ENCODE measurements at regions not wholly inside any gene's neighbourhood (a gene's known extent, or its start where the extent isn't known, plus 50 kb on each side); places are given as distances from the start of the nearest gene placed in this dataset.

DNA sequence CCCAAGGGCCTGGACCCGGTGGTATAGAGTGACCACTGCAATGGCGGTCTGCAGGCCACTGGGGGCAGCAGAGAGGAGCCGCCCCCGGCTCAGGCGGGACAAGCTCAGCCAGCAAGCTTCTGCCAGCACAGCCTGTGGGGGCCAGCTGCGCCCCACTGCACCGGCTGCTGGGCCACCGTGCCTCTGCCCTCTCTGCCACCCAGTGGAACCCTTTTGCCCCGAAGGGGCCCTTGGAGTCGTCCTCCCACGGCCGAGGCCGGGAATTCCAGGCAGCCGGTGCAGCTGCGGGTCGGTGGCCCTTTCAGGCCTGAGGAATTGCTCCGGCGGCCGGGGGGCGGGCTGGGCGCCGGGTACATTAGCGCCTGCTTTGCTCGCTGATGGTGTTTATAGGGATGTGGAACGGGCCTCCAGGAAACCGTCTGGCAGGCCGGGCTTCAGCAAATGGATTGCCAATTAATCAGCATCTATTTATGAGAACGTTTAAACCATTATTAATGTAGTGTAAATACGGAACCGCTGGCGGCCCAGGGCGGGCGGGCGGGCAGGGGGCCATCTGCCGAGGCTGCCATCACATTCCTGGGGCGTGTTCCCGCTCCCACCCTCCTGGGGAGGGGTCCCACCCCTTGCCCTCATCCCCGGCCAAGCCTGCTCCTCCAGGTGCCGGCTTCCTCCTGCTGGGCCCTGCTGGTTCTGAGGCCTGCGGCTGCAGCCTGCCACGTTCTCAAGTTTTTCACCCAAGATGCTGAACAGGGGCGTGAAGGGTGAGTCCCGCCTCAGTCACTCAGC is 127.4 kb downstream of the BARX1 start:
- DNase-seq = no peak

DNA sequence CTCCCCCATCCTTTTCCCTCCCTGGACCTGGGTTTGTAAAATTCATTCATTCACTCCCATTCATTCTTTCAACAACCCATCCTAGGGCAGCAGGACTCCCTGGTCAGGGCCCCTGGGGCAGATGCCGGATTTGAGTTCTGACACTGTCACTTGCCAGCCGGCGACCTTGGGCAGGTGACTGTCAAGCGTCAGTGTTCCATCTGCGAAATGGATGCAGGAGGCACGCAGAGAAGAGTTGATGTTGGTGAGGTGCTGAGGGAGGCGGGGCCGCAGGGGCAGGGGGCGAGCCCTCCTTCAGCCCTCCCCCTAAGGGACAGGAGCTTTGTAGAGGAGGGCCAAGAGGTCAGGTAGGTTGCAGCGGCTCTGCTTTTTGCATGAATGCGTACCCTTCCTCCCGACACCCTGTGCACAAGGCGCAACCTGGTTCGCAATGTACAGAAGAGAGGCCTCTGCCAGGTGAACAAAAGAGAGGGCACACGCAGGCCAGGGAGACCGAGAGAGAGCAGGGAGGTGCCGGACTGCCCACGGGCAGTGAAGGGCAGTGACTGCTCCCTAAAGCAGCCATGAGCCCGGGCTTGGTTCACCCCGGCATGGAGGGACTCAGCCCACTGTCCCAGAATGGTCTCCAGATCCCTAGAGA is 128.1 kb downstream of the BARX1 start:
- no peak for DNase-seq

DNA sequence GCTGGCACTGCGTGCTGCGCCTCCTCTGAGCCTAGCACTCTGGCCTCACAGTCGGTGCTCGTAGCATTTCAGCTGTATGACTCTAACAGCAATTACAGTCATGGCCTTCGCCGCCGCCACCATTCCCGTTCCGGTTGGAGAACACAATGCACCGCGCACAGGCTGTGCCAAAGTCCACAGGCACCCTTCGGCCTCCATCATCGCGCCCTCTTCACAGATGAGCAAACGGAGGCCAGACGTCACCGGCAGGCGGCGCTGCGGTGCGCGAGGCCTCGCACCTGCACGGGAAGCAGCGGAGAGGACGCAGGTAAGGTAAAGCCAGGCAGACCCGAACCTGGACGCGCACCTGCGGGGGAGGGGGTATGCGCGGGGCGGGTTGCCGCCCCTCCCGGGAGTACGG is 128.9 kb downstream of the BARX1 start:
- DNase-seq = no peak

DNA sequence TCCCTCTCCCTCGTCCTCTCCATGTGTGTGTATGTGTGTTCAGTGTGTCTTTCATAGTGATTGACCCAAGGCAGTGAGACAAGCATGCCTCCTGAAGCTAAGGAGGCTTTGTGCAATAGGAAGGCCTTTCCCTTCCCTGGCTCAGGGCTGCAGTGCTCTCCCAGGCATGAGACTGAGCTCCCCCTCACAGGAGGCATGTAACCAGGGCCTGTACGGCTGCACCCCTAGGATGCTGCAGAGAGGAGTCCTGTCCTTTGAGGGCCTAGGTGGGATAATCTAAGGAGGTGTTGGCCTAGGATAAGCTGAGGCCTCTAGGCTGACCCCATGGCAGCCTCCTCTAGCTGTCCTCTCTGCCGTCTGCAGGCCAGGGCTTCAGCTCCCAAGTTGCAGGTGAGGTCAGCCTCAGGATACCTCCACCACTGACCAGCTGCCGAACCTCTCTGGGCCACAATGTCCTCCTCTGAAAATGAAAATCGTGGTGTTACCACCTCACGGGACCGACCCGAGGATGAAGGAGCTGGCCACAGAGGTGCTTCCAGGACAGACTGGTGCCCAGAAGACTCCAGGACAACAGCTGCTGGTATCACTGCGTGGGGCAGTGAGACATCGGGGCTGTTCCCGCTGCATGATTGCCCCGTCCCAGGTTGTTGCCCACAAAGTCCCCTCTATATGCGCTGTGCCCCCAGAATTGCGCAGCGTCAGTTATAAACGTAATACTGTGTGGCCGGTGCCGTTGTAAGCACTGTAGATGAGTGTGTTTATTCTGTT is 129.6 kb downstream of the BARX1 start:
- DNase-seq = no peak

DNA sequence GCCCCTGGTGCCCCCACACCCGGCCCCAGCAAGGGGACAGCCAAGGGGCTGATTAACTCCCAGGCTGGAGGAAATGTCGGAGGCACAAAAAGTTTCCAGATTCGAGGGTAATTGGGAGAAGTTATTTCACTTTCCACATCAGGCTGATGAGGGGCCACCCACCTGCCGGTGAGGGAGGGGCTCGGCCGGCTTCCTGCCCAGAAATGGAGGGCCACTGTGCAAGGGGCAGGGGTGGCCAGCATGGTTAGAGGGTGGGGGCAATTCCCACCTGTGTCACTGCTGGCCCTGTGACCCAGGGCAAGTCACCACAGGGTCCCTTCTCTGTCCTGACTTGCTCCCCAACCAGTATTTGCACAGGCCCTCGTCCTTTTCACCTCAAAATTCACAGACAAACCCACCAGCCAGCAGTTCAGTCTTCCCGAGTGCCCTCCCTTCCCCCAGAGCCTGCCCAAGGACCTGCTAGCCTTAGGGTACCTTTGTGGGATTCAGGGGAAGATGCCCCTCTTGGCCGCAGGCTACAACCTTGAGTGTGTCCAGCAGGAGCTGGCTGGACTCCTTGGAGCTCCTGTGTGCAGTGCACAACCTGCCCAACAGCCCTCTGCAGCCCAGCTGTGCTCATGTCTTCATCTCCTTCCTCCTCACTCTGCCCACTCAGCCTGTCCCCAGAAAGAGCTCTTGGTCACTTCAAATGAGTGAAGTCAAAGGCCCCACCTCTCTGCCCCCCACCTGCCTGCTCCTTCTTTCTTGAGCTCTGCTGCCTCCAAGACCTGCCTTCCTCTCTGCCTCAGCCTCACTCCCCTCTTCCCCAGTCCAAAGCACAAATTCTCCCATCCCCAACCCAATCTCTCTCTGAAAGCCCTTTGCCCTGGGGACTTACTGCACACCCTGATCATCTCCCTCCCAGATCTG is 130.5 kb downstream of the BARX1 start:
- DNase-seq = no peak

DNA sequence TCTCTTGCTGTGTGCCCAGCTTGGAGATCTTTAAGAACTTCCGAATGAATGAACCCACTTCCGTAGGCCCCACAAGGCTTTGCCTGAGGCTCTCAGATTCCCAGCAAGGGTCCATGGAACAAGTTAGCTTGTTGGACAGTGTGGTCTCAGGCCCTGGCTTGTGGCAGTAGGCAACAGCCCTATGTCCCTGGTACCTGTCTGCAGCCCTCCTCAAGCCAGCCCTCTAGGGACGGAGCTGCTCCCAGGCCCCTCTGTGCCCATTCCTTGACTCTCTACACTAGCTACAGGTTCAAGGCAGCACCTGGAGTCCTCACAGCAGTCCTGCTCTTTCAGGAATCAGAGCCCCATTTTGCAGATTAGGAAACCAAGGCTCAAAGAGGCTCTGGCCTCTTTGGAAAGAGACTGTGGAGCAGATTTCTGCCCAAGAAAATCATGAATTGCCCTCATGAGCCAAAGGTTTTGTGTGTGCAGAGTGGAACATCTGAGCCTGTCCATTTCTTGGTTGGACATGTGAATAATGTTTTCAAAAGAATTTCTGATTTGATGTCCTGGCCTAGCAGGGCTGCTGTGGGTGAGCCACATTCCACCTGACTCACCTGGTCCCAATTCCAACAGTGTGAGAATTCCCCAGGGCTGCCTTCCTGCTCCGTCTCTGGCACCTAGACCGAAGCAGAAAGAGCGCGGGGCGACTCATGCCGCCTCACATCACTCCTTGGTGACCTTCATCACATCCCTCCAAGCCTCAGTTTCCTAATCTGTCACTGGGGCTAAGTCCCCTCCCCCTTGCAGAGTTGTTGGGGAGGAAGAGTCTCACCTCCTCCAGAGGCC is 131.7 kb downstream of the BARX1 start:
- DNase-seq = no peak

DNA sequence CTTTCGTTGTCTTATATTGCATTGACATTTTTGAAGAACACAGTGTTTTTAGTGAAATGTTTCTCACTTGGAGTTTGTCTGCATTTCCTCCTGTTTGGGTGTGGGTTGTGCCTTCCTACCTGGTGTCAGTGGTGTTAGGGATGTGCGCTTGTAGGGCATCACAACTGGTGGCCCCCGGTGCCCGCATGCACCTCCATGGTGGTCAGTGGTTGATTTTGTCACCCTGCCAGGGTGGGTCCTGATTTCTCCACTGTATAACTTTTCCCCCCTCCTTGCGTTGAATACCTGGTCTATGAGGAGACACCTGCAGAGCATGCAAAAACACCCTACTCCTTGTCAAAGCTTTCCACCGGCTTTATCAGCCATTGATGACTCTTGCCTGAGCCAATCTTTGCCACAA is 132.9 kb downstream of the BARX1 start:
- no peak for DNase-seq

DNA sequence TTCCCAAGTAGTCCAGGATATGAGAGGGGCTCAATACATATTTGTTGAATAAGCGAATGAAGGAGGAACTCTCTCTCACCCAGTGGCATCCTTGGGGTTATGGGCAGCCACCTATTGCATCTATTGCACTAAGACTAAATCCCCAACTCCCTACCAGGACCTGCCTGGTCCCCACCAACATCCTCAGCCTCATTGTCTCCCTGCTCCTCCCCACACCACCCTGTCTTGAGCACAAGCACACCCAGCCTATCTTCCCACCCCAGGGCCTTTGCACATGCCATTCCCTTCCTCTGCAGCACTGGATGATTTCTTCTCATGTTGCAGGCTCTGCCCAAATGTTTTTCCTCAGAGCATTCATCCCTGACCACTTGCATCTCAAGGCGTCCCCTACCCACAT is 133.8 kb downstream of the BARX1 start:
- DNase-seq = no peak

DNA sequence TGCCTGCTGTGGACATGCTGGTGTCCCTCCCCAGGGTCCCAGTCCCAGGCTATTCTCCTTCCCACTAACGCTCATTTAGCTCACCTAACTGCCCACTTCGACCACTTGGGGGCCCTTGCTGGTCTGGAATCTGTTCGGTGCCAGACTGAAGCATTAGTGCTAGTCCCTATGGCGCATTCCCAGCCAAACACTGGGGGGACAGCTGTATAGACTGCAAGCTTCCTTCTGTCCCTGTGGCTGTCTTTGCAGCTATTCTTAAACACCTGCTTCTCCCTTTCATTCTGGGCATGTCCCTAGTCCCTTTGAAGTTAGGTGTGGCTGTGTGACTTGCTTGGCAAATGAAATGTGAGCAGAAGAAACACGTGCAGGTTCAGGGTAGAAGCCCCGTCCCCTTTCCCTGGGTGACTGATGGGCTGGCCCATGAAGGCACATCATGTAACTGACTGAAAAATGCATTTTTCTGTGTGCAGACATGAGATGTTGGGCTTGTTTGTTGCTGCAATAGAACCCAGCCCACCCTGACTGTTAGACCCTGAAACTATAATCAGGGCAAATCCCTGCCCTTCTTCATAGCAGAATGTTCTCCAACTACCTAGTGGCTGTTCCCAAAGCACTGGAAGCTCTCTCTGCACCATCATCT is 134.4 kb downstream of the BARX1 start:
- no peak for DNase-seq

DNA sequence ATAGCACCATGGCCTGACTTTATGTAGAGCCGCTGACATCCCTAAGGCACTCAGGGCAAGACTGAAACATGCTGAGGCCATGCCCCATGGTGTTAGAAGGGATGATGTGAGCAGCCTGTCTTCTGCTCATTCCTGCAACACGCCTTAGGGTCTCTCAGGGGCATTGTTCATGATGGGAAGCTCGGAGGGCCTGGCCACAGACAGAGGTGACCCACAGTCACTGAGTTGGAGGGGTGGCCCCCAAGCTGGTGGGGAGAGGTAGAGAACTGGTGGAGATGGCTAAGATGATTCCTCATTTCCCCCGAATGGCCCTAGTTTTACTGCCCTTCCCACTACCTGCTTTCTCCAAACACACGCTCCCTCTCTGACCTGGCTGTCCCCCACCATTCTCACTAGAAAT is 135.2 kb downstream of the BARX1 start:
- no peak for DNase-seq

DNA sequence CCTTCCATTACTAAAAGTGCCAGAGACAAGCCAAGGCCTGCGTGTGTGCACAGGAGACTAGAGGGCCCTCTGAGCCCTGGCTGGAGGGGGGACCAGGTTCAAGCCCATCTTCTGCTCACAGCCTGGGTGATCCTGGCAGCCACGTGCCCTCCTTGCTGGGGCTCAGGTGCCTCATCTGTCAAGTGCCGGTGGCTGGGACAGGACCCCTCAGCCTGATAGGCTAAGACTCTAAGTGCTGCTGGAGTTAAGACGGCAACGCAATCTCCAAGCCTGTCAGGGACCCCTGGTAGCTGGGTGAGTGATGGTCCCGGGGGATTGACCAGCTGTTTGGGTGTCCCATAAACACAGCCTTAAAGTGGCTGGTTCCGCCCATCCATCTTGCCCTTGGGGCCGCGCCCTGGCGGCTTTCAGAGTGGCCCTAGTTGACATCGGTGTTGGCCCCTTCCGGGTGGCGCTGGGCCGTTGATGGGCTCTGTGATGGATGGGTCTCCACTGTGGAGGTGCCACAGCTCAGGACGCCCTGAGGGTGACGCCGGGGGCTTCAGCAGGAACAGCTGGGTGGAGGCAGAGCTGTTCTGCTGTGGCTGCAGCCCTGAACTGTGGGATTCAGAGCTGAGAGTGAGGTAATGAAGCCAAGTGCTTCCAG is 136.2 kb downstream of the BARX1 start:
- no peak for DNase-seq

DNA sequence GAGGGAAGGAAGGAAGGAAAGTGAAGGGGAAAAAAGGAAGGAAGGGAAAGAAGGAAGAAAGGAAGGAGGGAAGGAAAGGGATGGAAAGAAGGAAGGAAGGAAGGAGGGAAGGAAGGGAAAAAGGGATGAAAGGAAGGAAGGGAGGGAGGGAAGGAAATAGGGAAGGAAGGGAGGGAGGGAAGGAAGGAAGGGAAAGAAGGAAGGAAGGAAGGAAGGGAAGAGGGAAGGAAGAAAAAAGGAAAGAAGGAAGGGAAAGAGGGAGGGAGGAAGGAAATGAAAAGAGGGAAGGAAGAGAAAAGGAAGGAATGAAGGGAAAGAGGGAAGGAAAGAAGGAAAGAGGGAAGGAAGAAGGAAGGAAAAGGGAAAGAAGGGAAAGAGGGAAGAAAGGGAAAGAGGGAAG is 136.9 kb downstream of the BARX1 start:
- no peak for DNase-seq

DNA sequence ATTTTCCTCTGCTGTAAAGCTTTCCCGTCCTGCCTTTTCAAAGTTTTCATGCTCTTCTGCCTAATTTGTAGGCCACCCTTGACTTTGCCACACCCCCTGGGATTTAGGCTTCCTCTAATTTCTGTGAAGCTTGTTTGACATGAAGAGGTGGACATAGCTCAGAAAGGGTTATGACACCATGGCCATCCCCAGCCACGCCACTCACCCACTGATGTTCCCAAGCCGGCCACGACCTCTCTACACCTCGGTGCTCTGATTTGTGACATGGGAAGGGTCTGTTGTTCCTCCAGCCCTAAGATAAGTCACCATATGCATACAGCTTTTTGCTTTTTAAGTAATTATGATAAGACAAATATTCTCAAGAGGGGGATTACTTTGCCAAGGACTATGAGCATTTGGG is 139.5 kb downstream of the BARX1 start:
- DNase-seq = no peak

DNA sequence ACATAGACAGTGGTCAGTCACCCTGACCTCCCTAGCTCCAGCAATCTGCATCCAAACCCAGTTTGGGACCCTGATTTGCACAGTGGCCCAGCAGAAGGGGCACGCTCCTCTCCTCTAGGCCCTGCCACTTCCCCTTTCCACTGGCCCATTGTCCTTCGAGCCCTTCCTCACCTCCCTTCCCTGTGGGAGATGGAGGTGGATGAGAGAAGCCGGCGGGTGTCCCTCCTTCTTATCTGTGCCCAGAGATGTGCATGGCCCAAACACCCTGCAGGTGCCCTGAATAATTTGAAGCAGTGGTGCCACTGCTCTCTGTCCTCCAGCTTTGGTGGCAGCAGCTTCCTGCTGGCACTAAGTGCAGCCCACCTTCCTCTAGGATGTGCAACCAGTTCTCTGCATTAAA is 140.0 kb downstream of the BARX1 start:
- no peak for DNase-seq

DNA sequence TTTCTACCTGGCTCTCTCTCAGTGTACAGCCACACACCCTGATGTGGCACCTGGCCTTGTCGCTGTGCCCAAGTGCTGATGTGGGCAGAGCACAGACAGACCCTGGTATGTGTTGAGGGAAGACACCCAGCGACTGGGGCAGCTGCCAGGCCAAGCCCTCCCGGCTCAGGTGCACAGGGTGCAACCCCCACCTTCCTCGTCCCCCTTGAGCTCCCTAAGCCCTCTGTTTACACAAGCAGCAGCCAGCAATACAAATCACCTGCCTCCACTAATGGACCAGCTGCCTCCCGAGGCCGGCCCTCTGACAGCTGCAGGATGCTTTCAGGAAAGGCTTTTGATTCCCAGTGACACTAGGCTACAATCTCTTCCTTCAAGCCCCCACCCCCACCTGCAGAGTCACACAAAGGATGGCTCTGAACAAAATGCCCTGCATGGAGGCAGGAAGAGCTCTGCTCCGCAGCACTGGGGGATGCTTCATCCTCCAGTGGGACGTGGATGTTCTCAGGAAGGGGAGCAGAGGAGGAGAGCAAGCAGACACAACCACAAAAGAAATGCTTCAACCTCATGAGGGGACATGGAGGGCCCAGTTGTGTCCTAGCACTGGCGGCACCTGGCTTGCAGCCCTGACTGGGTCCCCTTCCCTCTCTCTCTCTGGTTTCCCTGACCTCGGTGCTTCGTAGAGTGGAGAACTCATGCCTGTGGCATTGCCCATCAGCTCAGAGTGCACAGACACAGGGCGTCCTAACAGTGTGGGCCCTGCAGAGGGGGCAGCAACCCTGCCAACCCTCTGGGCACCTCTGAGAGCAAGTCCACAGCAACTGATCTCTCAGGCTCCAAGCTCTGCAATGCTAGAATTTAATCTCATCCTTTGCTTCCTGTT is 140.8 kb downstream of the BARX1 start:
- peak; percentile 94 to 98 for DNase-seq

DNA sequence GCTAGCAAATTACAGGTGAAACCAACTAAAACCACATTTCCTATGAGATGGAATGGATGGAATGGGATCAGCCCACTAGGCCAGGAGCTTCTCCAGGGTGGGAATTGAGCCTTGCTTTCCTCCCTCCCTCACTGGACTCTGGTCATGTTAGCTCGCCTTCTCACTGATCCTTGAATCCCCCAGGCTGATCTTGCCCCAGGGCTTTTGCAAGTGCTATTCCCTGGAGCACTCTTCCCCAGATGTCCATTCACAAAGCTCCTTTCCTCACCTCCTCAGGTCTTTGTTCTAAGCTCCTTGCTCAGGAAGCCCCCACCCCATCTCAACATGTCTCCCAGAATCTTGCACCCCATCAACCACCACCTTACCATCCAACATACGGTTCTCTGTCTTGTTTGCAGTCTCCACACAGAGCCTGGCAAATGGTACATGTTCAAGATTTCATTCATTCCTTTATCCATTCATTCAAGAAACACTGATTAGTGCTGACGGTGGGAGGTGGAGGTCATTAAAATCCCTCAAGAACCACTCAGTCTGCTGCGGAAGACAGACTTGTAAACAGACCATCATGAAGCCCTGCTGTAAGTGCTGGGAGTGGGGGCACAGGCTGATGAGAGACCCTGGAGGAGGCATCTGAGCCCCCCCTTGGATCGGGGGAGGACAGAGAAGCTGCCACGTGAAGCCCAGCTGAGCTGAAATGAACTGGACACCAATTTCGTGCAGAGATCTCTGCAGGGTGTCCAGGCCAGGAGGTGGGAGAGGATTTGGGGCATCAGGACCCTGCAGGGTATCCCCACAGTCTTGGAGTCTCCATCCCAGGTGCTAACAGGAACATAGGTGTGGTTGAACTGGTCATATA is 141.7 kb downstream of the BARX1 start:
- no peak for DNase-seq

DNA sequence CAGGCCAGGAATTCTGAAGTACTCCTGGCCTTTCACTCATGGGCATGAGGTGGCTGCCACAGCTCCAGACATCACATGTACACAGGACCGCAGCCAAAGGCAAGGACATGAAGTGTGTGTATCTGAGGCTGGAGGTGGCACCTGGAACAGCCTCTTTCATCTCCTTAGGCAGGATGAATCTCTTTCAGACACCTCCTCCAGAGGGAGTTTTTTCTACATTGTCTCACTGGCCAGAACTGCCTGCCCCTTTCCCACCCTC is 142.8 kb downstream of the BARX1 start:
- no peak for DNase-seq

DNA sequence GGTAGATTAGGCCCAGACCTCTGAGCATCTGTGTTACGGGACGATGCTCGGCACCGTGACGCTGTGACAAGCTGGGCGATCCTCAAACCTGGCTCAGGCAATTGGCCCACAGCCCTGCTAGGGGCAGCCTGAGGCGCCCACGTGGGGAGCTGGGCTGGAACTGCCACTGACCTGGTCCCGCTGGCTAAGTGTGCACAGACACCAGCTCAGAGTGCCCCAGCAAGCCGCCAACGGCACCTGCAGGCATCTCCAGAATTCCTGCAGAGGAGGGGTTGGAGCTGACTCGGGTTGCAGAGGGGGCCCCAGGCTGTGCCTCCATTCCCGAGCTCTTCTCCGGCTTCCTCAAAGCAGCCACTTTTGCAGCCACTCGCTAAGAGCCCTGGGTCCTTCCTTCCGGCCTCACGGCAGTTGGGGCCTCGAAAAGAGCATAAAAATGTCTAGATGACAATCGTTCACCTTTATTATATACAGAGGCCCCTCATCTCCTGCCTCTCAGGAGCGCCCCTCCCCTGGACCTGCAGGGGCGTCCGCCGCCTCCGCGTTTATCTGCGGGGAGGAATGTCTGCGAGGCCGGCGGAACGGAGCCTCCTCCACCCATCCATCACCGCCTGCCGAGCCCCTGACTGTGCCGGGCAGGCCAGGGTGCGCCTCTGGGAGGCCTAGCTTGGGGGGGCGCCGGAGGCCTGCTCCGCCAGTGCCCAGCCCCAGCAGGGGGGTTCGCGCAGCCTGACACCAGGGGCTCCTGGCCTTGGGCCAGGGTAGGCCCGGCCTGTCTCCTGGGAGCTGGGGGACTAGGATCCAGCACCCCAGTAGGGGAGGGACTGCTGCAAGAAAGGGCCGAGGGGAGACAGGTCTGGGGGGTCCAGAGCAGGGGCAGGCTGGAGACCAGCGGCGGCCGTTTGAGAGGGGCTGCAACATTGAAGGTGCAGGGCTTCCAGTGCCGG is 144.9 kb downstream of the BARX1 start:
- no peak for DNase-seq
